ENCODE measurements at regions not wholly inside any gene's neighbourhood (a gene's known extent, or its start where the extent isn't known, plus 50 kb on each side); places are given as distances from the start of the nearest gene placed in this dataset.

GRCh38 chr11:86185381-86185750 is 59.2 kb upstream of the EED start:
- no peak overlapping the region for H3K27ac ChIP-seq (ENCODE audit: low read depth in 1 of 2, low read length in 2 of 2)
- 80% methylated on average over 2 of the region's 2 CpGs for WGBS

DNA sequence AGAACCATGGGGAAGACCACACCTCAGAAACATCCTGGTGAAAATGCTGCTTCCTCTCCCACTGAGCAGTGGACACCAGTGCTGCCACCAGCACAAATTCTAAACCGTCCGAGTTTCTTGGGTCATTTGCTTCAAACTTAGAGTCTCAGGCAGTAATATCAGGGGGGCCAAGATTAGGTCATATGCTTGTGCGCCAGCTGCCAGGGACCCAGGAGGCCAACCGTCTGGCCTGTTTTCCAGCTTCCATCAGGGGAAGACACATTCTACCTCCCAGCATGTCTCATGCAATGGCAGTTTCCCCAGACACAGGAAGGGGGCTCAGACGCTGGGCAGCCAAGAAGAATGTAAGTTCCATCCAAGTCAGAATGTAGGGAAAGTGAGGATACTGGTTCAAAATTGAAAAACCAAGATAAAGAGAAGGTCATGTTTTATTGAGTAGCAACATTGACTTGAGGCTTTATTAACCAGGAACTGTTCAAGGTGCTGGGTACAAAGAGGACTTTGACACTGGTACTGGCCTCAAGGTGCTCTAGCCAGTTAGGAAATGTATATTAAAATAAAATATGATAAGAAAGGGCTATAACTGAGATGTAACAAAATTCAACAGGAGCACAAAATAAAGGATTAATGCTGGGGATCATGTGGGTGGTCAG is 59.7 kb upstream of the EED start:
- Histone ChIP-seq H3K9me3 (ENCODE audit: control insufficient read depth in 4 of 4, low read length in 3 of 4) (no peaks in the 10 kb centered on the region), H3K27ac (ENCODE audit: low read depth in 1 of 2, low read length in 2 of 2) (no peak overlapping the region), H3K4me1 (ENCODE audit: control insufficient read depth in 4 of 4, insufficient read depth in 4 of 4, low read length in 3 of 4) (peaks cover 0 to 2% (median under 1%) of the 10 kb centered on the region in 4 donors), H3K27me3 (ENCODE audit: control insufficient read depth in 4 of 4, insufficient read depth in 4 of 4, low read length in 3 of 4) (no peaks in the 10 kb centered on the region), H3K36me3 (ENCODE audit: control insufficient read depth in 4 of 4, insufficient read depth in 3 of 4, low read depth in 1 of 4, low read length in 3 of 4) (peaks cover 0 to 1% (median 0%) of the 10 kb centered on the region in 4 donors), H3K4me3 (ENCODE audit: low read depth in 1 of 3, low read length in 3 of 3) (no peak overlapping the region), H3K9ac (ENCODE audit: low read depth in 1 of 2, low read length in 2 of 2) (no peak overlapping the region)
- 82% methylated on average over 5 of the region's 5 CpGs for WGBS
- no peak for DNase-seq (ENCODE audit: low spot score)
- TF ChIP-seq ZBTB33 (IDR thresholded peaks at IDR 0.05) = no peak
- TF ChIP-seq TAF1 (conservative IDR thresholded peaks at IDR 0.05) = no peak
- TF ChIP-seq FOXA1 (IDR thresholded peaks at IDR 0.05) = no peak
- TF ChIP-seq RXRA (IDR thresholded peaks at IDR 0.05) = no peak
- TF ChIP-seq, protein P1, sequence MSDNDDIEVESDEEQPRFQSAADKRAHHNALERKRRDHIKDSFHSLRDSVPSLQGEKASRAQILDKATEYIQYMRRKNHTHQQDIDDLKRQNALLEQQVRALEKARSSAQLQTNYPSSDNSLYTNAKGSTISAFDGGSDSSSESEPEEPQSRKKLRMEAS (IDR thresholded peaks at IDR 0.05) = no peak
- TF ChIP-seq GABPA (IDR thresholded peaks at IDR 0.05 in 1 of 2, conservative IDR thresholded peaks at IDR 0.05 in 1 of 2) = no peak
- no peak for TF ChIP-seq FOXA2 (IDR thresholded peaks at IDR 0.05)
- TF ChIP-seq SP1 (IDR thresholded peaks at IDR 0.05) = no peak
- no peak for TF ChIP-seq CTCF (IDR thresholded peaks at IDR 0.05; ENCODE audit: low read depth, low read length, missing input control)
- TF ChIP-seq YY1 (IDR thresholded peaks at IDR 0.05) = no peak

More at GRCh38 chr11:86185381-86185750, 59.2 kb upstream of the EED start:
- Histone ChIP-seq H3K4me1 (ENCODE audit: control insufficient read depth in 4 of 4, insufficient read depth in 4 of 4, low read length in 3 of 4) (no peaks in the 10 kb centered on the region), H3K36me3 (ENCODE audit: control insufficient read depth in 4 of 4, insufficient read depth in 3 of 4, low read depth in 1 of 4, low read length in 3 of 4) (peaks cover 0 to 1% (median 0%) of the 10 kb centered on the region in 4 donors), H3K27me3 (ENCODE audit: control insufficient read depth in 4 of 4, insufficient read depth in 4 of 4, low read length in 3 of 4) (no peaks in the 10 kb centered on the region), H3K9me3 (ENCODE audit: control insufficient read depth in 4 of 4, low read length in 3 of 4) (no peaks in the 10 kb centered on the region), H3K4me3 (ENCODE audit: low read depth in 1 of 3, low read length in 3 of 3) (no peak overlapping the region), H3K9ac (ENCODE audit: low read depth in 1 of 2, low read length in 2 of 2) (no peak overlapping the region)
- no peak for DNase-seq (ENCODE audit: low spot score)
- no peak for TF ChIP-seq SP1 (IDR thresholded peaks at IDR 0.05)
- TF ChIP-seq FOXA2 (IDR thresholded peaks at IDR 0.05) = no peak
- no peak for TF ChIP-seq JUND (IDR thresholded peaks at IDR 0.05)
- TF ChIP-seq HNF4G (IDR thresholded peaks at IDR 0.05) = no peak
- TF ChIP-seq RAD21 (IDR thresholded peaks at IDR 0.05) = no peak
- no peak for TF ChIP-seq CTCF (IDR thresholded peaks at IDR 0.05; ENCODE audit: low read depth, low read length, missing input control)
- TF ChIP-seq FOXA1 (IDR thresholded peaks at IDR 0.05) = no peak
- TF ChIP-seq, protein P2, sequence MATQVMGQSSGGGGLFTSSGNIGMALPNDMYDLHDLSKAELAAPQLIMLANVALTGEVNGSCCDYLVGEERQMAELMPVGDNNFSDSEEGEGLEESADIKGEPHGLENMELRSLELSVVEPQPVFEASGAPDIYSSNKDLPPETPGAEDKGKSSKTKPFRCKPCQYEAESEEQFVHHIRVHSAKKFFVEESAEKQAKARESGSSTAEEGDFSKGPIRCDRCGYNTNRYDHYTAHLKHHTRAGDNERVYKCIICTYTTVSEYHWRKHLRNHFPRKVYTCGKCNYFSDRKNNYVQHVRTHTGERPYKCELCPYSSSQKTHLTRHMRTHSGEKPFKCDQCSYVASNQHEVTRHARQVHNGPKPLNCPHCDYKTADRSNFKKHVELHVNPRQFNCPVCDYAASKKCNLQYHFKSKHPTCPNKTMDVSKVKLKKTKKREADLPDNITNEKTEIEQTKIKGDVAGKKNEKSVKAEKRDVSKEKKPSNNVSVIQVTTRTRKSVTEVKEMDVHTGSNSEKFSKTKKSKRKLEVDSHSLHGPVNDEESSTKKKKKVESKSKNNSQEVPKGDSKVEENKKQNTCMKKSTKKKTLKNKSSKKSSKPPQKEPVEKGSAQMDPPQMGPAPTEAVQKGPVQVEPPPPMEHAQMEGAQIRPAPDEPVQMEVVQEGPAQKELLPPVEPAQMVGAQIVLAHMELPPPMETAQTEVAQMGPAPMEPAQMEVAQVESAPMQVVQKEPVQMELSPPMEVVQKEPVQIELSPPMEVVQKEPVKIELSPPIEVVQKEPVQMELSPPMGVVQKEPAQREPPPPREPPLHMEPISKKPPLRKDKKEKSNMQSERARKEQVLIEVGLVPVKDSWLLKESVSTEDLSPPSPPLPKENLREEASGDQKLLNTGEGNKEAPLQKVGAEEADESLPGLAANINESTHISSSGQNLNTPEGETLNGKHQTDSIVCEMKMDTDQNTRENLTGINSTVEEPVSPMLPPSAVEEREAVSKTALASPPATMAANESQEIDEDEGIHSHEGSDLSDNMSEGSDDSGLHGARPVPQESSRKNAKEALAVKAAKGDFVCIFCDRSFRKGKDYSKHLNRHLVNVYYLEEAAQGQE (IDR thresholded peaks at IDR 0.05) = no peak
- TF ChIP-seq, protein P1 (IDR thresholded peaks at IDR 0.05) = no peak
- TF ChIP-seq GABPA (IDR thresholded peaks at IDR 0.05 in 1 of 2, conservative IDR thresholded peaks at IDR 0.05 in 1 of 2) = no peak
- no peak for TF ChIP-seq TAF1 (conservative IDR thresholded peaks at IDR 0.05)
- no peak for TF ChIP-seq HNF4A (conservative IDR thresholded peaks at IDR 0.05)
- no peak for TF ChIP-seq YY1 (IDR thresholded peaks at IDR 0.05)
- TF ChIP-seq, protein P3, sequence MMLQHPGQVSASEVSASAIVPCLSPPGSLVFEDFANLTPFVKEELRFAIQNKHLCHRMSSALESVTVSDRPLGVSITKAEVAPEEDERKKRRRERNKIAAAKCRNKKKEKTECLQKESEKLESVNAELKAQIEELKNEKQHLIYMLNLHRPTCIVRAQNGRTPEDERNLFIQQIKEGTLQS (IDR thresholded peaks at IDR 0.05) = no peak
- TF ChIP-seq NR2F2 (IDR thresholded peaks at IDR 0.05) = no peak
- no peak for TF ChIP-seq RXRA (IDR thresholded peaks at IDR 0.05)
